Hepatocyte (in vitro differentiated cells): ENCODE measurements at regions not wholly inside any gene's neighbourhood (a gene's known extent, or its start where the extent isn't known, plus 50 kb on each side); places are given as distances from the start of the nearest gene placed in this dataset.

ENCODE experiments used
- EZH2 ChIP-seq: fragments of 200-600 bp; sonication (generic); IDR thresholded peaks from 2 replicates; pipeline ENCODE4 v1.6.1; 2016; ENCODE audit warnings: antibody characterized with exemption, mild to moderate bottlenecking, borderline replicate concordance
- EZH2phosphoT487 ChIP-seq: fragments of 200-600 bp; sonication (generic); IDR thresholded peaks from one replicate; pipeline ENCODE4 v1.6.1; 2018; ENCODE audit warnings: antibody characterized with exemption, mild to moderate bottlenecking, low read depth, moderate library complexity; ENCODE audit not compliant: unreplicated experiment, severe bottlenecking
- TF ChIP-seq, protein P1 (sequence below): fragments of 200-600 bp; sonication (generic); IDR thresholded peaks from 2 replicates; pipeline ENCODE4 v1.5.1; 2016; ENCODE audit warnings: antibody characterized with exemption, mild to moderate bottlenecking; ENCODE audit not compliant: poor library complexity

DNA sequence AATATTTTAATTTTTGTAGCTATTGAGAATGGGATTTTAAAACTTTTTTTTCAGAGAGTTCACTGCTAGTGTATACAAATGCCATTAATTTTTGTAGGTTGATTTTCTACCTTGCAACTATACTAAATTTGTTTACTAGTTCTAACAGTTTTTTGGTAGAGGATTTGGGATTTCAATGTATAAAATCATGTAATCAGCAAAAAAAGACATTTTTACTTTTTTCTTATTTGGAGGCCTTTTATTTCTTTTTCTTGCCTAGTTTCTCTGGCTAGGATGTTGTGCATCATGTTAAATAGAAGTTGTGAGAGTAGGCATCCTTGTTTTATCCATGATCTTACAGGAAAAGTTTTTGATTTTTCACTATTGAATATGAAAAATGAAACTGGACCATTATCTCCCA, 602.9 kb upstream of the KIF2B start:
- TF ChIP-seq EZH2 (no peak), EZH2phosphoT487 (no peak)
- TF ChIP-seq, protein P1, sequence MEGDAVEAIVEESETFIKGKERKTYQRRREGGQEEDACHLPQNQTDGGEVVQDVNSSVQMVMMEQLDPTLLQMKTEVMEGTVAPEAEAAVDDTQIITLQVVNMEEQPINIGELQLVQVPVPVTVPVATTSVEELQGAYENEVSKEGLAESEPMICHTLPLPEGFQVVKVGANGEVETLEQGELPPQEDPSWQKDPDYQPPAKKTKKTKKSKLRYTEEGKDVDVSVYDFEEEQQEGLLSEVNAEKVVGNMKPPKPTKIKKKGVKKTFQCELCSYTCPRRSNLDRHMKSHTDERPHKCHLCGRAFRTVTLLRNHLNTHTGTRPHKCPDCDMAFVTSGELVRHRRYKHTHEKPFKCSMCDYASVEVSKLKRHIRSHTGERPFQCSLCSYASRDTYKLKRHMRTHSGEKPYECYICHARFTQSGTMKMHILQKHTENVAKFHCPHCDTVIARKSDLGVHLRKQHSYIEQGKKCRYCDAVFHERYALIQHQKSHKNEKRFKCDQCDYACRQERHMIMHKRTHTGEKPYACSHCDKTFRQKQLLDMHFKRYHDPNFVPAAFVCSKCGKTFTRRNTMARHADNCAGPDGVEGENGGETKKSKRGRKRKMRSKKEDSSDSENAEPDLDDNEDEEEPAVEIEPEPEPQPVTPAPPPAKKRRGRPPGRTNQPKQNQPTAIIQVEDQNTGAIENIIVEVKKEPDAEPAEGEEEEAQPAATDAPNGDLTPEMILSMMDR: no peak
